ENCODE measurements at regions not wholly inside any gene's neighbourhood (a gene's known extent, or its start where the extent isn't known, plus 50 kb on each side); places are given as distances from the start of the nearest gene placed in this dataset.

GRCh38 chr1:199875337-199875736 is 152.2 kb upstream of the NR5A2 start:
- no peak for DNase-seq (ENCODE audit: low spot score)
- Mint-ChIP-seq H3K27ac (no peak overlapping the region), H3K27me3 (ENCODE audit: insufficient read depth, low read depth) (peaks cover 2% of the 10 kb centered on the region), H3K4me1 (no peaks in the 10 kb centered on the region), H3K36me3 (no peaks in the 10 kb centered on the region), H3K9me3 (no peaks in the 10 kb centered on the region), H3K4me3 (no peak overlapping the region)
- Histone ChIP-seq H3K9me3 (ENCODE audit: low read depth) (no peaks in the 10 kb centered on the region), H4K20me1 (ENCODE audit: low read depth) (no peaks in the 10 kb centered on the region), H2AFZ (replicated peaks) (no peak overlapping the region), H3K4me3 (no peak overlapping the region), H3K36me3 (no peaks in the 10 kb centered on the region), H3K27ac (no peak overlapping the region), H3K79me2 (ENCODE audit: low read depth) (no peaks in the 10 kb centered on the region), H3K9ac (no peak overlapping the region), H3K4me1 (no peaks in the 10 kb centered on the region), H3F3A (ENCODE audit: low read depth) (no peaks in the 10 kb centered on the region), H3K4me2 (no peak overlapping the region), H3K27me3 (no peaks in the 10 kb centered on the region)
- TF ChIP-seq EZH2 (IDR thresholded peaks at IDR 0.05) (no peak), EZH2phosphoT487 (IDR thresholded peaks at IDR 0.05) (no peak), CTCF (IDR thresholded peaks at IDR 0.05) (no peak)

- Mint-ChIP-seq H3K4me1 (no peaks in the 10 kb centered on the region), H3K27ac (no peak overlapping the region), H3K9me3 (no peaks in the 10 kb centered on the region), H3K4me3 (no peak overlapping the region), H3K36me3 (no peaks in the 10 kb centered on the region), H3K27me3 (ENCODE audit: insufficient read depth, low read depth) (peaks cover 2% of the 10 kb centered on the region)
- DNase-seq (ENCODE audit: low spot score), result no peak
- H3K9me3 ChIP-seq (ENCODE audit: low read depth), result no peaks in the 10 kb centered on the region
- TF ChIP-seq CTCF (IDR thresholded peaks at IDR 0.05), result no peak
- TF ChIP-seq EZH2phosphoT487 (IDR thresholded peaks at IDR 0.05), result no peak
- TF ChIP-seq EZH2 (IDR thresholded peaks at IDR 0.05), result no peak
- no peaks in the 10 kb centered on the region for H3F3A ChIP-seq (ENCODE audit: low read depth)
- no peaks in the 10 kb centered on the region for H3K27me3 ChIP-seq
- H3K9ac ChIP-seq, result no peak overlapping the region
- H3K4me2 ChIP-seq, result no peak overlapping the region
- no peaks in the 10 kb centered on the region for H3K4me1 ChIP-seq
- H3K27ac ChIP-seq, result no peak overlapping the region
- H3K79me2 ChIP-seq (ENCODE audit: low read depth), result no peaks in the 10 kb centered on the region
- no peaks in the 10 kb centered on the region for H3K36me3 ChIP-seq
- H4K20me1 ChIP-seq (ENCODE audit: low read depth), result no peaks in the 10 kb centered on the region
- no peak overlapping the region for H3K4me3 ChIP-seq
- no peak overlapping the region for H2AFZ ChIP-seq (replicated peaks)
Observed at GRCh38 chr1:199875856-199876255, 151.7 kb upstream of the NR5A2 start.

- DNase-seq (ENCODE audit: low spot score), result no peak
- Mint-ChIP-seq H3K4me3 (no peak overlapping the region), H3K36me3 (no peaks in the 10 kb centered on the region), H3K27ac (no peak overlapping the region), H3K9me3 (no peaks in the 10 kb centered on the region), H3K4me1 (no peaks in the 10 kb centered on the region), H3K27me3 (ENCODE audit: insufficient read depth, low read depth) (peaks cover 2% of the 10 kb centered on the region)
- Histone ChIP-seq H3K27ac (no peak overlapping the region), H3K27me3 (no peaks in the 10 kb centered on the region), H2AFZ (replicated peaks) (no peak overlapping the region), H3K4me2 (no peak overlapping the region), H3K4me1 (no peaks in the 10 kb centered on the region), H4K20me1 (ENCODE audit: low read depth) (no peaks in the 10 kb centered on the region), H3K4me3 (no peak overlapping the region), H3K36me3 (no peaks in the 10 kb centered on the region), H3K9ac (no peak overlapping the region), H3F3A (ENCODE audit: low read depth) (no peaks in the 10 kb centered on the region), H3K9me3 (ENCODE audit: low read depth) (no peaks in the 10 kb centered on the region), H3K79me2 (ENCODE audit: low read depth) (no peaks in the 10 kb centered on the region)
- TF ChIP-seq CTCF (IDR thresholded peaks at IDR 0.05) (no peak), EZH2 (IDR thresholded peaks at IDR 0.05) (no peak), EZH2phosphoT487 (IDR thresholded peaks at IDR 0.05) (no peak)
Observed at GRCh38 chr1:199877526-199878384, 149.8 kb upstream of the NR5A2 start.

Measured in neural progenitor cell (in vitro differentiated cells).